Tibial artery (tissue), 4 donors: ENCODE measurements at regions not wholly inside any gene's neighbourhood (a gene's known extent, or its start where the extent isn't known, plus 50 kb on each side); places are given as distances from the start of the nearest gene placed in this dataset.

ENCODE experiments used
- DNase-seq, 2 donors: peaks; one replicate each; pipeline ENCODE4 v3.0.0-alpha.2; 2019
- H3K27ac ChIP-seq, 2 donors: fragments of 200-600 bp; sonication (generic) in 1 of 2; 1 replicate in 1 of 2; 2 replicates in 1 of 2; pipeline ENCODE4 v1.5.1; 2018 to 2019; ENCODE audit warnings: mild to moderate bottlenecking in 1 of 2
- H3K27me3 ChIP-seq, 2 donors: fragments of 200-600 bp; sonication (generic) in 1 of 2; one replicate each; pipeline versions ENCODE4 v1.5.1 to v1.6.0; 2016 to 2019
- H3K36me3 ChIP-seq, 3 donors: fragments of 200-600 bp; sonication (generic) in 2 of 3; one replicate each; pipeline ENCODE4 v1.5.1; 2016 to 2019; ENCODE audit warnings: mild to moderate bottlenecking in 2 of 3
- H3K4me1 ChIP-seq, 4 donors: fragments of 200-600 bp; sonication (generic) in 2 of 4; 1 replicate in 3 of 4; 2 replicates in 1 of 4; pipeline ENCODE4 v1.5.1; 2016 to 2019
- H3K4me3 ChIP-seq, 2 donors: fragments of 200-600 bp; sonication (generic) in 1 of 2; 1 replicate in 1 of 2; 2 replicates in 1 of 2; pipeline ENCODE4 v1.5.1; 2018 to 2019; ENCODE audit warnings: mild to moderate bottlenecking in 2 of 2
- H3K9me3 ChIP-seq, 3 donors: fragments of 200-600 bp; sonication (generic) in 1 of 3; one replicate each; pipeline ENCODE4 v1.5.1; 2016 to 2019
- CTCF ChIP-seq, 2 experiments: fragments of 200-600 bp in 1 of 2; fragments of 450-650 bp in 1 of 2; IDR thresholded peaks; one replicate each; pipeline ENCODE4 v1.5.1; 2017 to 2019; ENCODE audit warnings: antibody characterized with exemption in 2 of 2, mild to moderate bottlenecking in 1 of 2, moderate library complexity in 1 of 2
- intact Hi-C: fragments of 100-400 bp; cut with DNase I; formaldehyde crosslinking; loops from one replicate; pipeline ENCODE4 v1.15.0; 2023; ENCODE audit warnings: low total_unique reads

- no peak for TF ChIP-seq CTCF (IDR thresholded peaks at IDR 0.05)
- Histone ChIP-seq H3K27ac (no peak overlapping the region), H3K9me3 (no peaks in the 10 kb centered on the region), H3K27me3 (no peaks in the 10 kb centered on the region), H3K4me1 (no peaks in the 10 kb centered on the region), H3K4me3 (no peak overlapping the region), H3K36me3 (no peaks in the 10 kb centered on the region)
- intact Hi-C loops = no loop called here
- no peak for DNase-seq
Measured at GRCh38 chrX:142149919-142150318, 55.2 kb downstream of the MAGEC2 start.

- Histone ChIP-seq H3K9me3 (no peaks in the 10 kb centered on the region), H3K4me3 (no peak overlapping the region), H3K27me3 (no peaks in the 10 kb centered on the region), H3K36me3 (no peaks in the 10 kb centered on the region), H3K4me1 (no peaks in the 10 kb centered on the region), H3K27ac (no peak overlapping the region)
- no peak for DNase-seq
- intact Hi-C loops = no loop called here
- TF ChIP-seq CTCF (IDR thresholded peaks at IDR 0.05) = no peak
Measured at GRCh38 chrX:142134533-142134932, 70.6 kb downstream of the MAGEC2 start.

GRCh38 chrX:142096253-142096652, 108.8 kb downstream of the MAGEC2 start:
- no peak for DNase-seq
- Histone ChIP-seq H3K4me3 (no peak overlapping the region), H3K36me3 (no peaks in the 10 kb centered on the region), H3K4me1 (no peaks in the 10 kb centered on the region), H3K27me3 (no peaks in the 10 kb centered on the region), H3K27ac (no peak overlapping the region), H3K9me3 (no peaks in the 10 kb centered on the region)
- no peak for TF ChIP-seq CTCF (IDR thresholded peaks at IDR 0.05)
- intact Hi-C loops = no loop called here

- no peaks in the 10 kb centered on the region for H3K4me1 ChIP-seq
- H3K27me3 ChIP-seq = no peaks in the 10 kb centered on the region
- H3K9me3 ChIP-seq = no peaks in the 10 kb centered on the region
- H3K27ac ChIP-seq = no peak overlapping the region
- intact Hi-C loops = no loop called here
- no peak for TF ChIP-seq CTCF (IDR thresholded peaks at IDR 0.05)
- DNase-seq = no peak
- H3K4me3 ChIP-seq = no peak overlapping the region
- H3K36me3 ChIP-seq = no peaks in the 10 kb centered on the region
Measured at GRCh38 chrX:142095651-142096245, 109.3 kb downstream of the MAGEC2 start.

GRCh38 chrX:142089193-142089592, 115.9 kb downstream of the MAGEC2 start:
- intact Hi-C loops = no loop called here
- TF ChIP-seq CTCF (IDR thresholded peaks at IDR 0.05) = peak; percentile 47 to 54
- DNase-seq = no peak
- no peaks in the 10 kb centered on the region for H3K27me3 ChIP-seq
- no peak overlapping the region for H3K4me3 ChIP-seq
- no peak overlapping the region for H3K27ac ChIP-seq
- no peaks in the 10 kb centered on the region for H3K36me3 ChIP-seq
- H3K9me3 ChIP-seq = no peaks in the 10 kb centered on the region
- peaks cover 0 to 6% (median 0%) of the 10 kb centered on the region in 4 donors for H3K4me1 ChIP-seq

- H3K4me3 ChIP-seq = no peak overlapping the region
- intact Hi-C loops = no loop called here
- no peaks in the 10 kb centered on the region for H3K9me3 ChIP-seq
- no peak for DNase-seq
- H3K27ac ChIP-seq = no peak overlapping the region
- TF ChIP-seq CTCF (IDR thresholded peaks at IDR 0.05) = no peak
- no peaks in the 10 kb centered on the region for H3K36me3 ChIP-seq
- peaks cover 0 to 6% (median 0%) of the 10 kb centered on the region in 4 donors for H3K4me1 ChIP-seq
- H3K27me3 ChIP-seq = no peaks in the 10 kb centered on the region
Measured at GRCh38 chrX:142084611-142085010, 120.5 kb downstream of the MAGEC2 start.
